ENCODE measurements at regions not wholly inside any gene's neighbourhood (a gene's known extent, or its start where the extent isn't known, plus 50 kb on each side); places are given as distances from the start of the nearest gene placed in this dataset.

DNA sequence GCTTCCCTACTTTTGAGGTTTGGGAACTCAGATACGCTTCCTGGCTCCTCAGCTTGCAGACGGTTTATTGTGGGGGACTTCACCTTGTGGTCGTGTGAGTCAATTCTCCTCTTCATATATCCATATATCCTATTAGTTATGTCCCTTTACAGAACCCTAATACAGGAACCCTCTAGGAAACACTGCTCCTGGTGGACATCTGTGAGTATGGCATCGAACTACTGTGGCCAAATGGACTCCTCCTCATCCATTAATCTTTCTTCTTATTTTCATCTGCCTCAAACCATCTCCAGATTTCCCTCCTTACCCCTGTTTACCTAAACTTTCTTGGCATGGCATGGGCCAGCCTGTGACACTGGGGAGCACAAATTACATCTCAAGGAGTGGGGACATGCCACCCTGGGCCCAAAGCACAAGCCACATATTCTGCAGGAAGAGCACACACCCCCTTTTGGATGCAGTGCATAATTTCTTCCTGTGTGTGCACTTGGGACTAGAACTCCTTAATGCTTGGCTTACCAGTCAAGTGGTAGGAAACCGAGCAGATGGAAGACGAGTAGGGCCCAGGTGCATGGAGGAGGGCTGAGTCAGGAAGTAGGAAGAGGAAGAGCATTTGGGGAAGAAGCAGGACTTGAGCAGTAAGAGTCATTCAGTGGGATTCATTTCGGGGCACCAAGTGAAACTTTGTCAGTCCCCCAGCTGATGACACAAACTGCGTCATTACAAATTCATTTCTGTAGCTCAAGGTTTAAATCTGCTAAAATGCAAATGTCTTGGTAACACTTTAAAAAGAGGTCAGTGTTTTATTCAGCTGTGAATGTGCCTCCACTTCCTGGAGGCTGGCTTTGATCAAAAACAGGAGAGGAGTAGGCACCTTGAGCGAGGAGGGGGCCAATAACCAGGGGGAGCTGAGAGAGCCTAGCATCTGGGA lies 80.8 kb upstream of the PLXNA4 start:
- TF ChIP-seq POLR2AphosphoS5 (IDR thresholded peaks at IDR 0.05; ENCODE audit: low read depth, low read length) (no peak), CTCF (IDR thresholded peaks at IDR 0.05 in 2 of 3, conservative IDR thresholded peaks at IDR 0.05 in 1 of 3; ENCODE audit: borderline replicate concordance in 1 of 3, insufficient read depth in 1 of 3, low read depth in 2 of 3, low read length in 2 of 3) (peak; percentile 20 to 70 (median 62); a peak in 5 of 6 replicates), POLR2A (IDR thresholded peaks at IDR 0.05; ENCODE audit: borderline replicate concordance, extremely low read depth, insufficient read depth, insufficient read length) (no peak), TCF7L2 (IDR thresholded peaks at IDR 0.05; ENCODE audit: borderline replicate concordance, extremely low read depth, insufficient read depth, insufficient read length) (no peak)
- TF ChIP-seq, protein P1, sequence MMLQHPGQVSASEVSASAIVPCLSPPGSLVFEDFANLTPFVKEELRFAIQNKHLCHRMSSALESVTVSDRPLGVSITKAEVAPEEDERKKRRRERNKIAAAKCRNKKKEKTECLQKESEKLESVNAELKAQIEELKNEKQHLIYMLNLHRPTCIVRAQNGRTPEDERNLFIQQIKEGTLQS (IDR thresholded peaks at IDR 0.05), result no peak
